GM18520 (cell line): ENCODE measurements at regions not wholly inside any gene's neighbourhood (a gene's known extent, or its start where the extent isn't known, plus 50 kb on each side); places are given as distances from the start of the nearest gene placed in this dataset.
"Not testable (repeated sequence)": the region's sequence is repeated elsewhere in the genome, so short reads cannot be mapped to it uniquely, and the experiment has no call there.

ENCODE experiments used
- ATAC-seq: cut with Tn5 transposase; IDR thresholded peaks from one replicate; pipeline ENCODE4 v1.9.1; 2021; ENCODE audit not compliant: unreplicated experiment

DNA sequence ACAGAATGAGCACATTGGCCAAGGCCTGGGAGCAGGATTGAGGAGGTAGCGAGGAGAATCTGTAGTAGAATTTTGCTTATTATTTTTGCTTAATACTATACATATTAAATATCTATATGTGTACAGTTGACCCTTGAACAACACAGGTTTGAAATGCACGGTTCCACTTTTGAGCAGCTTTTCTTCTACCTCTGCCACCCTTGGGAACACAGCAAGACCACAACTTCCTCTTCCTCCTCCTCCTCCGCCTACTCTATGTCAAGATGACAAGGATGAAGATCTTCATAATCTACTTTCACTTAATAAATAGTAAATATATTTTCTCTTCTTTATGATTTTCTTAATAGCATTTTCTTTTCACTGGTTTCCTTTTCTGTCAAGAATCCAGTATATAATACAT is 541.4 kb downstream of the KCTD16 start:
- ATAC-seq: no peak

DNA sequence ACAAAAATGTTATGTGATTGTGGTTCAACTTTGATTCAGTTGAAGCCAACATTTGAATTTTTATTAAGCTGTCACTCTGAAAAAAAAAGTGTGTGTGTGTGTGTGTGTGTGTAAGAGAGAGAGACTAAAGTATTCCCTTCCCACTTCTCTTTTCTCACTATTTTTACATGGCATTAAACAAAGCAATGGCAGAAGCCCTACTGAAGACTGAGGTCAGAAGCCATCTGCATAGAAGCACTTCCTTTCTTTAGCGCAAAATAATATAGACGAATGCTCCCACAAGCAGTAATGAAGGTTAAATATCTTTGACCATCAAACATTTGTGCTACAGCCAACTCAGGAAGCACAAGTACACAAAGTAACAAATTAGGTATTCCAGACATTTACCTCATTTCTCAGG is 540.5 kb downstream of the KCTD16 start:
- ATAC-seq: no peak

DNA sequence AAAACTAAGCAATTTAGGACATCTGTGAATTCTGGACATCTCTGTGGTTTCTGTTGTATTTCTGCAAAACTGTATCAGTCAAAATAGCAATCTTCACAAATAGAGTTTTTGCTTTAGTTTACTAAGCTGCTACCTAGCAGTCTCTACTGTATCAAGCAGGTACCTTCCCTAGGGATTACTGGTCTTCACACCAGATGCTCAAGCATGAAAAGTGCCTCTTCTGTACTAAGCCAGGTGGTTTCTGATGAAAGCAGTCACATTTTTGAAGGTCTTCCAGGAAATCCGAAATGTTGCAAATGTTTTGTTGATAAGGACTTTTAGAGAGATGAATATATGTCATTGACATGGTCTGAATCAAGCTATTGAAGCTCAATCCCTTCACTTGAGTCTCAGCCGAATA is 540.0 kb downstream of the KCTD16 start:
- no peak for ATAC-seq

DNA sequence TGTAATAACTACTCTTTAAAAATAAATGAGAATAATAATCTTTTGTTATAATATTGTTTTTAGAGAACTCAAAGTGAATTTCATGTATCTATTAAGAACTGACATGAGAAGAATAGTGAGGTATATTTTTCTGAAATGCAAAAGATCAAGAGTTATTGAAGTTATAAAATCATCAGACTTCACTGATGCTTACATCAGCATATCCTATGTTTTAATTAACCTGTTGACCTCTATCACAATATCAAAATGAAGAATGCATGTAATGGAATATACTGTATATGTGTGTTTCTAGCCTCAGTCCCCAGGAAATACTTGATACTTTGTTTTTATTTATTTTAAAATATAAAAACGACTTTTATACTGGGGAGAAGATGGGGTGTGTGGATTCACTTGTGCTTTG is 533.1 kb downstream of the KCTD16 start:
- ATAC-seq: no peak

DNA sequence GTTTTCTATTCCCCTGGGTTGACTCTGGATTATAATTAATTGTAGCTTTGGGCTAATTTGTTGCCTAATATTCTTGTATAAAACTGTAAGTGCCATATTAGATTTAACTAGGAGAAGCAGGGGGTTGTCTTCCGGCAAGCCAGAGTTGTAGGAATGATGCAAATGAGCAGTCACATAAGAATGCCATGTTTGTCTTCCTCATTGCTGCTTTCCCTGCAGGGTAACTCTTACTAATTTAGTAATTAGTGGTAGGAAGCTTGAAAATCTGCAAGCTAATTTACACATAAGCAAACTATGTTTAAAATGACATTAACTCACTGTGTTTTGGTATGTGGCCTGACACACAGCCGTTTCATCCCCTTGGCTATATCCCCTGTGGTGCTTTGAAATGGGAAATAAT is 527.8 kb downstream of the KCTD16 start:
- ATAC-seq: no peak

DNA sequence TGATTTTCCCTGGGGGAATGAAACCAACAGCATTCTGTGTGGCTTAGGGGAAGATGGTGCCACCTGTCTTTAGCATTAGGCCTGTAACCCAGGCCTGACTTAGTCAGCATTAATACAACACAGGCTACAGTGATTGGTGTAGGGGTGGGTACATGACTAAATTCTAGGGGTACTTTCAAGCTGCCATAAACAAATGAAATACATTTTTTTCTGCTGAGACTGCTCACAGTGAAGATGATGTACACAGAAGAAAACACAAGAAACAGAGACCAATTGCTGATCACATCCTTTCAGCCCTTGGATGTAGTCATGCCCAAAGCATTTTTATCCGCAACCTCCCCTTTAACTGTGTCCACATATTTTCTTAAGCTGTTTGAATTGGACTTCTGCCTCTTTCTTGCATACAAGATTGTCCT is 527.2 kb downstream of the KCTD16 start:
- ATAC-seq: no peak

DNA sequence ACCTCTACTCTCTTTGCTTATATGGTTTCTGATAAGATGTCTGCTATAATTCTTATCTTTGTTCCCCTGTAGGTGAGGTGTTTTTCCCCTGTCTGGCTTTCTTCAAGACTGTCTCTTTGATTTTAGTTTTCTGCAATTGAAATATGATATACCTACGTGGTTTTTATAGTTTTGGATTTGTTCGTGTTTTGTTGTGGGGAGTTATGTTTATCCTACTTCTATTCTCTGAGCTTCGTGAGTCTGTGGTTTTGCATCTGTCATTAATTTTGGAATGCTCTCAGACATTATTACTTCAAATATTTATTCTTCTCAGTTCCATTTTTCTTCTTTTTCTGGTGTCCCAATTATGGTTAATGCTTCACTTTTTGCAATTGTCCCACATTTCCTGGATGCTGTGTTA is 521.3 kb downstream of the KCTD16 start:
- ATAC-seq: no peak

DNA sequence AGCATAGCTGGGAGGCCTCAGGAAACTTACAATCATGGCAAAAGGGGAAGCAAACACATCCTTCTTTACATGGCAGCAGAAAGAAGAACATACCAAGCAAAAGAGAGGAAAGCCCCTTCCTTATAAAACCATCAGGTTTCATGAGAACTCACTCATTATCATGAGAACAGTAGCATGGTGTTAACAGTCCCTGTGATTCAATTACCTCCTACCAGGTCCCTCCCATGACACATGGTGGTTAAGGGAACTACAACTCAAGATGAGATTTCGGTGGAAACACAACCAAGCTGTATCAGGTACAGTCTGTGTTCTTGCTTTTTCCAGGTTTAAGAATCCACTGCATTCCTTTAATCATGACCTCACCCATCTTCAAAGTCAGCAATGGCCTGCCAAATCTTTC is 514.2 kb downstream of the KCTD16 start:
- ATAC-seq: no peak

DNA sequence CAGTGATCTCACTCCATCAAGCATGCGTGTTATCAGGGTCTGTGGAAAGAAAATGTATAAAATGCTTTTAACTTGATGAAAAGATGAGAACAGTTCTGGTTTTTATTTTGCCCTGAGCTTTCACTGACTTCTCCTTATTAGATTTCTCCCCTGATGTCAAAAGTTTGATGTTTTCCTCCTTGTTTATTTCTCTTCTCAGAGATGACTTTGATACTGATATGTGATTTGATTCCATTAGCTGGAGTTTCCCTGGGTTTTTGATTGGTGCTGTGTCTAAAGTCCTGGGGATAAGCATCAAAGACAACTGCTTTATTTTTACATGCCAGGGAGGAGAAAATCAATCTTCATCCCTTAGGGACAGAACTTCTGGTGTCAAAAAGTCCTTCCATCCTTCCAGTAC is 510.0 kb downstream of the KCTD16 start:
- no peak for ATAC-seq

DNA sequence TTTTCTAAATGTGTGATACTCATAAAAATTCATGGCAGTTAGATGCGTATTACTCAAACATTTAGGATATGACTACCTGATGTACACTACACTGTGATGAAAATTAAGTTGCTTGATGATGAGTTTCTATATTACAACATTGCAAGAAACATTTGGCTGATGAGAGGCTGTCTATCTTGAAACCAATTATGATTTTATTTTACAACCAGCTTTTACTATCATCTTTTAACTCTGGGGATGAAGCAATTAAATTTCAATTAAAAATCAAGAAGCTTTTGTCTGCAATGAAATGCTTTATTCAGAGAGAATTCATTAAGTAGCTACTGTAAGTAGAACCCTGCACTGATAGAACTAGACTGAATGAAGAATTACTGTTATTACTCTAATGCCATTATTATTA is 500.4 kb downstream of the KCTD16 start:
- ATAC-seq: no peak

DNA sequence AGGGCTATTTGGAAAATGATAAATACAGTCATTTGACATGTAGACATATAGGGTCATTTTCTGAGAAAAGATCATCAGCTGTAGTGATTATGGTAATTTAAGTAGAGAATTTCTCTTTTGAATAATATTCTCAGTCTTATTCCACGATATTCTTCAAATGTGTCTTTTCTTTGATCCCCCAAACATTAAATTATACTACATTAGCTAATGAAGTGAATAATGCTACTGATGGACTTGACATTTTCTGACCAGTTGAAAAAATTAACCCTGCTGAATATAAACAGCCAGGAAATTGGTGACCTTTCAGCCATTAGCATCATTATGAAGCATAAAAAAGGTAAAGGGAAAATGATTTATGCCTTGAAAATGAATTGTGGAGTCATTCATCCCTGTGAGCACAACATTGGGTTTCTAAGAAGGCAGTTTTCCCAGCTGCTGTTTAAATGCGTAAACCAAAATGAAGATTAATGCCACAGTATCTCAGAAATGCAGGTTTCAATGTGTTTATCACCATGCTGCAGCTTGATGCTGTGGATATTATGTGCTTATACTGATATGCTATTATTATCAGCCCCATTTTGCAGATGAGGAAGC is 489.1 kb downstream of the KCTD16 start:
- no peak for ATAC-seq

DNA sequence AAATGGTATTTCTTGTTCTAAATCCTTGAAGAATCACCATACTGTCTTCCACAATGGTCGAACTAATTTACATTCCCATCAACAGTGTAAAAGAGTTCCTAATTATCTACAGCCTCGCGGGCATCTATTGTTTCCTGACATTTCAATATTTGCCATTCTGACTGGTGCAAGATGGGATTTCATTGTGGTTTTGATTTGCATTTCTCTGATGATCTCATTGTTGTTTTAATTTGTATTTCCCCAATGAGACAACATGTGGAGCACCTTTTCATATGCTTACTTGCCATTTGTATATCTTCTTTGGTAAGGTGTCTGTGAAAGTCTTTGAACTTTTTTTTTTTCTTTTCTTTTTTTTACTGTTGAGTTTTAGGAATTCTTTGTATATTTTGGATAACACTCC is 473.6 kb downstream of the KCTD16 start:
- ATAC-seq: no peak

DNA sequence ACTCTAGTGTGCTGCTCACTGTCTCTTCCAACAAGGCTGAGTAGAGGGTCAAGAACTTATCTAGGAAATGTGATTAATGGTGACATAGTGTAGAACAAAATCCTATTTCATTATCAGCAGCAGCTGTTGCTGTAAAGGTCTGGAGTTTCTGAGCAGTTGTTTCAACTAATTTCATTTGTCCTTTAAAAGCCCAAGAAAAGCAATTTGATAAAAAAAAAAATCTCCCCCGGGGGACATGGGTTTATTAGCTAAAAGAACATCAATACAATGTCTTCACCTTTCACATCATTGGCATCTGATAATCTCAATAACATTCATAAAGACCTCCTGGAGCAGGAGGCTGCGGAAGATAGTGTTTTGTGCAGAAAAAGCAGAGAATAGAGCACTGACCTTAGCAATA is 468.1 kb downstream of the KCTD16 start:
- ATAC-seq: no peak

DNA sequence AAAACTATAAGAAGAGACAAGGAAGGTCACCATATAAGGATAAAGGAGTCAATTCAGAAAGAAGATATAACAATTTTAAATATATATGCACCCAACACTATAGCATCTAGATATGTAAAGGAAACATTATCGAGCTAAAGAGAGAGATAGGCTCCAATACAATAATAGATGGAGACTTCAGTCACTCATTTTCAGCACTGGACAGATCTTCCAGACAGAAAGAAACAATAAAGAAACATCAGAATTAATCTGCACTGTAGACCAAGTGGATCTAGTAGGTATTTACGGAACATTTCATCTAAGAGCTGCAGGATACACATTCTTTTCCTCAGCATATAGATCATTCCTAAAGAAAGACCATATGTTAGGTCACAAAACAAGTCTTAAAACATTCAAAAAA is 463.5 kb downstream of the KCTD16 start:
- ATAC-seq: no peak

DNA sequence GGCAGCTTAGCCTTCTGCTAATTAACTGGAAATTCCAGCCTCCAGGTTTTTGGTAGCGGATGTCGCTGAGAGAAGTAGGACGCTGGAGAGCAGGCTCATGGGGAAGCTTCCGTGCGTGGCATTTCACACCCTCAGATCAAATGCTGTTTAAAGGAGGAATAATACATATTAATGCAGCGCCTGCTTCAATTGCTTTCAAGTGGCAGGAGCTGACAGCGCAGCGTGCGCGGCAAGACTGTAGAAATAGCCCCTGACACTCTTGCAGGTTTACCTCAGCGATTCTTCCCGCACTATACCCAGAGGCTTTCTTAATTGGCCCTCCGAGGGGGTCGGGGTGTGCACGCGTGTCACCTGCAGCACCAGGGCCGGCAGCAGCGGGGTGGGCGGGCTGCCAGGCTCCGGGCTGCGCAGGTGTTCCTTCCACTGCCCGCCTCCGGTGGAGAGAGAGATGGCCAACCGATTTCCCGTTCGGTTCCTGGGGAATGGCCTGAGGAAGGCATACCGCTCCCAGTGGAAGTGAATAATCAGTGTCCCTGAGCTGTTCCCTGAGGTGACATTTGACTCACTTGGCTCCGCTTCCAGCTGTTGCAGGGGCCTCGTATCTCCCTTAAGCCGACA is 427.9 kb downstream of the KCTD16 start:
- ATAC-seq: no peak

DNA sequence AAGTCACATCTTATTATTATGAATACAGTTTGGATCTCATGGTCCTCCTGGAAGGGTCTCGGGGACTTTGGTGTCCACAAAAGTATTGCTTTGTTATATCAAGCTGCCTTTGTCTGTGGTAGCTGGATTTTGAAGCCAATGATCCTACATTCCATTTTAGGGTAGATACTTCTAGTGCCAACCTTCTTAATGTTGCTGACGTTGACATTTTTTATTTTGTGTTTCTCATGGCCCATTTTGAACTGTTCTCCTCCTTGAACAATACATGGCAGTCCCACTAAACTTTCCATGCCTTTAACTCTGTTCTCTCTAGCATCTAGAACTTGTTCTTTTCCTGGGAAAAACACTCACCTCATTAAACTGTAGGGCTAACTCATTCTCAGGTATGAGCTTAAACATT is 425.8 kb downstream of the KCTD16 start:
- no peak for ATAC-seq

DNA sequence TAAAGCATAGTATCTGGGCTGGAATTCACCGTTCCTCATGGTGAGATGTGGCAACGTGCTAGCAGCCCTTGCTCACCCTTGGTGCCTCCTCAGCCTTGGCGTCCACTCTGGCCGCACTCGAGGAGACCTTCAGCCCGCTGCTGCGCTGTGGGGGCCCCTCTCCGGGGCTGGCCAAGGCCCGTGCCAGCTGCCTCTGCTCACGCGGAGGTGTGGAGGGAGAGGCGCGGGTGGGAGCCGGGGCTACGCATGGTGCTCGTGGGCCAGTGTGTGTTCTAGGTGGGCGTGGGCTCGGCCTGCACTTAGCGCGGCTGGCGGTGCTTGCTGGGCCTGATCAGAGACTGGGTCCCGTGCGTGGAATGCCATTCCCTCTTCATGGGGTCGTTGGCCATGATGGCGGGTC is 424.2 kb downstream of the KCTD16 start:
- ATAC-seq: no peak

DNA sequence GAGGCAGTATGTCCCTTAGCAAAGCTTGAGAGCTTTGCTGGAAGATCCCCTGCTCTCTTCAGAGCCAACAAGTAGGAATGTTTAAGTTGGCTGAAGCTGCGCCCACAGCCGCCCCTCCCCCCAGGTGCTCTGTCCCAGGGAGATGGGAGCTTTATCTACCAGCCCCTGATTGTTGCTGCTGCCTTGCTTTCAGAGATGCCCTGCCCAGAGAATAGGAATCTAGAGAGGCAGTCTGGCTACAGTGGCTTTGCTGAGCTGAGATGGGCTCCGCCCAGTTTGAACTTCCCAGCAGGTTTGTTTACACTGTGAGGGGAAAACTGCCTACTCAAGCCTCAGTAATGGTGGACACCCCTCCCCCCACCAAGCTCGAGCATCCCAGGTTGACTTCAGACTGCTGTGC is 423.6 kb downstream of the KCTD16 start:
- ATAC-seq: not testable (repeated sequence)

DNA sequence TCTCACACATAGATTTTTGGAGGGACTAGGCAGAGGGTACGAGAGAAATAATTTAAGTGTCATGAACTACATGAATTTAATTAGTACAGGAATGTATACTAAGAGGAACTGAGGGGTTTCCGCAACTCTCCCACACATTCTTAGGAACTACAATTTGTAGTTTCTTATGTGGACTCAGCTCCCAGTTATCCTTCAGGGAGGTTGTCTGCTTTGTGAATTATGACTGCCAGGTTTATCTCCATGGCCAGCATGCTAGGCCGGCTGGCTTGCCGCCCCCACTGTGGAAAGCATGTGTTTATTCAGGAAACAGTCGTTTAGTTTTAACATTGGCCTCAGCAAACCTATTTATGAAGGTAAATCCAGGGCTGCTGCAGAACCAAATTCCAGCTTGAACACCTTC is 415.0 kb downstream of the KCTD16 start:
- no peak for ATAC-seq

DNA sequence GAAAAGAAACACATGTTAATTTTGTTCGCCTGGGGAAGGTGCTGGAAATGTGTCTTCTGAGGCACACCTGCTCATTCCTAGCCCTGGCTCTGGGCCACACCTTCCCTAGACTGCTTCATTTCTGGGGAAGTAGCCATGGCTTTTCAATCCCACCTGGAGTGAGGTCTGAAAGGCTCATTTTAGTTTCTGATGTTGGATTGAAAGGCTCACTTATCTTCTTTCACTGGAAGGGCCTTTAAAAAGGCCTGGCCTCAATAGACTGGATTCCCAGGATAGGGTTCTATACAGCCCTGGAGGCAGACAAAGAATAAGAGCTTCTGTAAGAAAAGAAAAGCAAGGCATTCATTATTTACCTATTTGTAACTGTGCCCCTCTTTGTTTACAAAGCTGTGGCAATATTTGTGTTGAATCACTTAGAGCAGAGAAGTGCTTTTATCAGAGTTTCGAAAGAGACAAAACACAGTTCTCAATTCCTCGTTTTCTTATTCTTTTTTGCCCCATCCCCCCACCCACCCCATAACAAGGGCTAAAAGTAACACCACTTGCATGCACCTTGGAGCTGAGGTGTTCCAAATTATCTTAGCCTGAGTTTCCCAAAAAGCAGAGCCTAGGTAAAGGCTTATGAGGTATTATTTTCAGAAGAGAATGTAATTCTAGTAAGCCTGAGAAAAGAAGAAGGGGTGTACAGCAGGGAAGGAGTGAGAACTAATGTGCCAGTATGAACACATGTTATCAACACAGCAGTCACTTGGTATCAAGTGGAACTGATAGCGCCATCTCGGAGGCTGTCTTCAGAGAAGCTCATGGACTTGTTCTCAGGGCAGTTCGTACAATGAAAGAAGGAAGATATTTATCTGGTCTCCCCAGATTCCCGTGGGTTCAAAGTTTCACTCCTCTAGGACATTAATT is 413.1 kb downstream of the KCTD16 start:
- ATAC-seq: no peak

DNA sequence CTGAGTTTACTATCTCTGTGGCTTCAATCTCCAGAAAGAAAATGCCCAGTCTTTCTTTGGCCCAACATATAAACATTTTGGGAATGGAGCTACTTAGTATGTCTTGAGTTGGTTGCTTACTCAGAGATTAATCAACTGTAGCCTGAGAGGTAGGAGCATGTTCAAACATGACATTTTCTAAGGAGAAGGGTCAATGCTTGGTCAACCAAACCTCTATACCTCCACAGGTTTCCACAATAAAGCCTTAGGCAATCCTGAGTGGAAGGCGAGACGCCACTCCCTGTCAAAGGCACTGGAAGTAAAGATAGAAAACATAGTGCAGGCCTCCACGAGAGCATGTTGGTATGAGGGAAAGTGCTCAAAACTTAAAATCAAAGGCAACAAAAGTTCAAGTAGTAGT is 411.4 kb downstream of the KCTD16 start:
- no peak for ATAC-seq

DNA sequence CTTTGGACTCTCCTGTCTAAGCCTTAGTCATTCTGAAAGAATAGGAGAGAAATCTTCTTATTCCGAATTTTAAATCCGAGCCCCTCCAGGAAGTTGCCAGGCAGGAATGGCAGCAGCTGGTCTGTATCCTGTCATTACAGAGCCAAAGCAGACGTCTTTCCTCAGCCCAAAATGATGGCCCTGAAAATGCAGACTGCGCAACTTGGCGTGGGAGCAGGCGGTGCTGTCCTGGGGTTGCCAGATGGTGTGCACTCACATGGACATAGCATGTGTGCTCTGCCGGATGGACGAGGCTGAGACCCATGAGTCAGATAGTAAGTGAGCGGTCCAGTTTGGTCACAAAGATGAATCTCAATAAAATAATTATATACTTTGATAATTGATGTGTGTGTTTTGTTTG is 410.4 kb downstream of the KCTD16 start:
- no peak for ATAC-seq
